ENCODE measurements at regions not wholly inside any gene's neighbourhood (a gene's known extent, or its start where the extent isn't known, plus 50 kb on each side); places are given as distances from the start of the nearest gene placed in this dataset.

- TF ChIP-seq ZNF18 (tag by site-specific recombination; IDR thresholded peaks at IDR 0.05) = no peak
These were observed 421.9 kb upstream of the DIPK2B start (continued) for GRCh38 chrX:45622538-45622937.

- no peaks in the 10 kb centered on the region for H3K36me3 ChIP-seq (ENCODE audit: control insufficient read depth in 2 of 2, insufficient read depth in 1 of 2, low read length in 2 of 2)
- ChIA-PET CTCF (no interaction called here), POLR2A (no interaction called here)
- H3K9me3 ChIP-seq (ENCODE audit: control insufficient read depth, insufficient read depth, low read depth, low read length) = no peaks in the 10 kb centered on the region
- TF ChIP-seq ZNF174 (tag by site-specific recombination; IDR thresholded peaks at IDR 0.05) = no peak
- TF ChIP-seq, protein P1, sequence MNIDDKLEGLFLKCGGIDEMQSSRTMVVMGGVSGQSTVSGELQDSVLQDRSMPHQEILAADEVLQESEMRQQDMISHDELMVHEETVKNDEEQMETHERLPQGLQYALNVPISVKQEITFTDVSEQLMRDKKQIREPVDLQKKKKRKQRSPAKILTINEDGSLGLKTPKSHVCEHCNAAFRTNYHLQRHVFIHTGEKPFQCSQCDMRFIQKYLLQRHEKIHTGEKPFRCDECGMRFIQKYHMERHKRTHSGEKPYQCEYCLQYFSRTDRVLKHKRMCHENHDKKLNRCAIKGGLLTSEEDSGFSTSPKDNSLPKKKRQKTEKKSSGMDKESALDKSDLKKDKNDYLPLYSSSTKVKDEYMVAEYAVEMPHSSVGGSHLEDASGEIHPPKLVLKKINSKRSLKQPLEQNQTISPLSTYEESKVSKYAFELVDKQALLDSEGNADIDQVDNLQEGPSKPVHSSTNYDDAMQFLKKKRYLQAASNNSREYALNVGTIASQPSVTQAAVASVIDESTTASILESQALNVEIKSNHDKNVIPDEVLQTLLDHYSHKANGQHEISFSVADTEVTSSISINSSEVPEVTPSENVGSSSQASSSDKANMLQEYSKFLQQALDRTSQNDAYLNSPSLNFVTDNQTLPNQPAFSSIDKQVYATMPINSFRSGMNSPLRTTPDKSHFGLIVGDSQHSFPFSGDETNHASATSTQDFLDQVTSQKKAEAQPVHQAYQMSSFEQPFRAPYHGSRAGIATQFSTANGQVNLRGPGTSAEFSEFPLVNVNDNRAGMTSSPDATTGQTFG (tag by site-specific recombination; IDR thresholded peaks at IDR 0.05; ENCODE audit: borderline replicate concordance) = no peak
- TF ChIP-seq, protein P2, sequence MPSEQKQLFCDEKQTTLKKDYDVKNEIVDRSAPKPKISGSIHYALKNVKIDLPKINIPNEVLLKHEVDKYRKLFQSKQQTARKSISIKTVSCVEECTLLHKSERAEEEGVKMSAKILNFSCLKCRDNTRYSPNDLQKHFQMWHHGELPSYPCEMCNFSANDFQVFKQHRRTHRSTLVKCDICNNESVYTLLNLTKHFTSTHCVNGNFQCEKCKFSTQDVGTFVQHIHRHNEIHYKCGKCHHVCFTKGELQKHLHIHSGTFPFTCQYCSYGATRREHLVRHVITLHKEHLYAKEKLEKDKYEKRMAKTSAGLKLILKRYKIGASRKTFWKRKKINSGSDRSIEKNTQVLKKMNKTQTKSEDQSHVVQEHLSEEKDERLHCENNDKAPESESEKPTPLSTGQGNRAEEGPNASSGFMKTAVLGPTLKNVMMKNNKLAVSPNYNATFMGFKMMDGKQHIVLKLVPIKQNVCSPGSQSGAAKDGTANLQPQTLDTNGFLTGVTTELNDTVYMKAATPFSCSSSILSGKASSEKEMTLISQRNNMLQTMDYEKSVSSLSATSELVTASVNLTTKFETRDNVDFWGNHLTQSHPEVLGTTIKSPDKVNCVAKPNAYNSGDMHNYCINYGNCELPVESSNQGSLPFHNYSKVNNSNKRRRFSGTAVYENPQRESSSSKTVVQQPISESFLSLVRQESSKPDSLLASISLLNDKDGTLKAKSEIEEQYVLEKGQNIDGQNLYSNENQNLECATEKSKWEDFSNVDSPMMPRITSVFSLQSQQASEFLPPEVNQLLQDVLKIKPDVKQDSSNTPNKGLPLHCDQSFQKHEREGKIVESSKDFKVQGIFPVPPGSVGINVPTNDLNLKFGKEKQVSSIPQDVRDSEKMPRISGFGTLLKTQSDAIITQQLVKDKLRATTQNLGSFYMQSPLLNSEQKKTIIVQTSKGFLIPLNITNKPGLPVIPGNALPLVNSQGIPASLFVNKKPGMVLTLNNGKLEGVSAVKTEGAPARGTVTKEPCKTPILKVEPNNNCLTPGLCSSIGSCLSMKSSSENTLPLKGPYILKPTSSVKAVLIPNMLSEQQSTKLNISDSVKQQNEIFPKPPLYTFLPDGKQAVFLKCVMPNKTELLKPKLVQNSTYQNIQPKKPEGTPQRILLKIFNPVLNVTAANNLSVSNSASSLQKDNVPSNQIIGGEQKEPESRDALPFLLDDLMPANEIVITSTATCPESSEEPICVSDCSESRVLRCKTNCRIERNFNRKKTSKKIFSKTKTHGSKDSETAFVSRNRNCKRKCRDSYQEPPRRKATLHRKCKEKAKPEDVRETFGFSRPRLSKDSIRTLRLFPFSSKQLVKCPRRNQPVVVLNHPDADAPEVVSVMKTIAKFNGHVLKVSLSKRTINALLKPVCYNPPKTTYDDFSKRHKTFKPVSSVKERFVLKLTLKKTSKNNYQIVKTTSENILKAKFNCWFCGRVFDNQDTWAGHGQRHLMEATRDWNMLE (tag by site-specific recombination; conservative IDR thresholded peaks at IDR 0.05; ENCODE audit: low read depth) = no peak
- no peak for TF ChIP-seq ZNF311 (tag by site-specific recombination; IDR thresholded peaks at IDR 0.05; ENCODE audit: borderline replicate concordance)
- no peak for TF ChIP-seq ZNF26 (tag by site-specific recombination; IDR thresholded peaks at IDR 0.05)
- no peak for TF ChIP-seq KLF17 (tag by site-specific recombination; IDR thresholded peaks at IDR 0.05)
- no peak for TF ChIP-seq ZNF843 (tag by site-specific recombination; IDR thresholded peaks at IDR 0.05)
- TF ChIP-seq ZNF114 (tag by site-specific recombination; IDR thresholded peaks at IDR 0.05) = no peak
- TF ChIP-seq ZNF548 (tag by site-specific recombination; IDR thresholded peaks at IDR 0.05) = no peak
- TF ChIP-seq ZNF175 (tag by site-specific recombination; IDR thresholded peaks at IDR 0.05) = no peak
- TF ChIP-seq ZEB2 (tag by site-specific recombination; IDR thresholded peaks at IDR 0.05) = no peak
- no peak for TF ChIP-seq ZNF488 (tag by site-specific recombination; IDR thresholded peaks at IDR 0.05)
- H3K4me1 ChIP-seq (ENCODE audit: control insufficient read depth, insufficient read depth, low read length) = no peaks in the 10 kb centered on the region
- no peak overlapping the region for H3K27ac ChIP-seq (ENCODE audit: extremely low read depth, low read depth, low read length)
- no peak overlapping the region for H3K4me3 ChIP-seq (ENCODE audit: low read depth, low read length)
These were observed 421.4 kb upstream of the DIPK2B start for GRCh38 chrX:45622042-45622423.

All from HEK293 (cell line).